ENCODE measurements at regions not wholly inside any gene's neighbourhood (a gene's known extent, or its start where the extent isn't known, plus 50 kb on each side); places are given as distances from the start of the nearest gene placed in this dataset.
"Not testable (repeated sequence)": the region's sequence is repeated elsewhere in the genome, so short reads cannot be mapped to it uniquely, and the experiment has no call there.

GRCh38 chr4:83962492-83962891, 426.6 kb downstream of the GPAT3 start:
- no peak overlapping the region for H3K27ac ChIP-seq
- intact Hi-C loops (cut with DNase I): no loop called here
- no peaks in the 10 kb centered on the region for H3K9me3 ChIP-seq
- H3K36me3 ChIP-seq: no peaks in the 10 kb centered on the region
- DNase-seq: no peak
- H3K4me1 ChIP-seq: no peaks in the 10 kb centered on the region
- TF ChIP-seq POLR2AphosphoS5 (IDR thresholded peaks at IDR 0.05) (no peak), EP300 (IDR thresholded peaks at IDR 0.05) (no peak), CTCF (IDR thresholded peaks at IDR 0.05) (no peak), POLR2A (IDR thresholded peaks at IDR 0.05) (no peak)
- WGBS, 2 donors: 77 to 84% methylated on average over 4 of the region's 4 CpGs
- H3K27me3 ChIP-seq: no peaks in the 10 kb centered on the region
- H3K4me3 ChIP-seq: no peak overlapping the region

GRCh38 chr4:83961575-83961974, 425.7 kb downstream of the GPAT3 start:
- DNase-seq: no peak
- no peaks in the 10 kb centered on the region for H3K36me3 ChIP-seq
- intact Hi-C loops (cut with DNase I): no loop called here
- H3K4me3 ChIP-seq: no peak overlapping the region
- H3K9me3 ChIP-seq: no peaks in the 10 kb centered on the region
- WGBS, 2 donors: 31 to 63% methylated on average over 3 of the region's 3 CpGs
- TF ChIP-seq POLR2AphosphoS5 (IDR thresholded peaks at IDR 0.05) (no peak), CTCF (IDR thresholded peaks at IDR 0.05) (no peak), EP300 (IDR thresholded peaks at IDR 0.05) (no peak), POLR2A (IDR thresholded peaks at IDR 0.05) (no peak)
- H3K4me1 ChIP-seq: no peaks in the 10 kb centered on the region
- no peak overlapping the region for H3K27ac ChIP-seq
- no peaks in the 10 kb centered on the region for H3K27me3 ChIP-seq

GRCh38 chr4:83959160-83959559, 423.3 kb downstream of the GPAT3 start:
- intact Hi-C loops (cut with DNase I): no loop called here
- Histone ChIP-seq H3K27ac (no peak overlapping the region), H3K4me3 (no peak overlapping the region), H3K9me3 (no peaks in the 10 kb centered on the region), H3K27me3 (no peaks in the 10 kb centered on the region), H3K4me1 (no peaks in the 10 kb centered on the region), H3K36me3 (no peaks in the 10 kb centered on the region)
- DNase-seq: no peak
- TF ChIP-seq POLR2A (IDR thresholded peaks at IDR 0.05) (no peak), EP300 (IDR thresholded peaks at IDR 0.05) (no peak), CTCF (IDR thresholded peaks at IDR 0.05) (no peak), POLR2AphosphoS5 (IDR thresholded peaks at IDR 0.05) (no peak)
- WGBS, 2 donors: 85 to 86% methylated on average over 5 of the region's 5 CpGs

GRCh38 chr4:83947830-83948193, 411.9 kb downstream of the GPAT3 start:
- Histone ChIP-seq H3K9me3 (no peaks in the 10 kb centered on the region), H3K27me3 (no peaks in the 10 kb centered on the region), H3K36me3 (no peaks in the 10 kb centered on the region), H3K27ac (no peak overlapping the region), H3K4me1 (no peaks in the 10 kb centered on the region), H3K4me3 (no peak overlapping the region)
- no peak for DNase-seq
- TF ChIP-seq CTCF (IDR thresholded peaks at IDR 0.05) (no peak), EP300 (IDR thresholded peaks at IDR 0.05) (no peak), POLR2AphosphoS5 (IDR thresholded peaks at IDR 0.05) (no peak), POLR2A (IDR thresholded peaks at IDR 0.05) (no peak)
- 47 to 52% methylated on average over 3 of the region's 3 CpGs for WGBS, 2 donors
- intact Hi-C loops (cut with DNase I): no loop called here

GRCh38 chr4:83947125-83947829, 411.4 kb downstream of the GPAT3 start:
- Histone ChIP-seq H3K9me3 (no peaks in the 10 kb centered on the region), H3K4me1 (no peaks in the 10 kb centered on the region), H3K4me3 (no peak overlapping the region), H3K27ac (peak overlapping the region in 1 of 4 donors; percentile 27), H3K27me3 (no peaks in the 10 kb centered on the region), H3K36me3 (no peaks in the 10 kb centered on the region)
- WGBS, 2 donors: 80 to 84% methylated on average over 8 of the region's 8 CpGs
- intact Hi-C loops (cut with DNase I): no loop called here
- no peak for DNase-seq
- TF ChIP-seq EP300 (IDR thresholded peaks at IDR 0.05): no peak
- TF ChIP-seq POLR2AphosphoS5 (IDR thresholded peaks at IDR 0.05): no peak
- no peak for TF ChIP-seq POLR2A (IDR thresholded peaks at IDR 0.05)
- no peak for TF ChIP-seq CTCF (IDR thresholded peaks at IDR 0.05)

- H3K27ac ChIP-seq; H3K9me3 ChIP-seq; H3K4me1 ChIP-seq; DNase-seq; H3K4me3 ChIP-seq; H3K27me3 ChIP-seq; H3K36me3 ChIP-seq; intact Hi-C loops (cut with DNase I): not testable (repeated sequence)
- WGBS, 2 donors: 92 to 97% methylated on average over 29 to 30 of the region's 33 CpGs
Observed at GRCh38 chr4:83943691-83944090, 407.8 kb downstream of the GPAT3 start.
